ENCODE measurements at regions not wholly inside any gene's neighbourhood (a gene's known extent, or its start where the extent isn't known, plus 50 kb on each side); places are given as distances from the start of the nearest gene placed in this dataset.

GRCh38 chr12:4984971-4985370 is 58.7 kb upstream of the KCNA5 start:
- TF ChIP-seq, protein P1, sequence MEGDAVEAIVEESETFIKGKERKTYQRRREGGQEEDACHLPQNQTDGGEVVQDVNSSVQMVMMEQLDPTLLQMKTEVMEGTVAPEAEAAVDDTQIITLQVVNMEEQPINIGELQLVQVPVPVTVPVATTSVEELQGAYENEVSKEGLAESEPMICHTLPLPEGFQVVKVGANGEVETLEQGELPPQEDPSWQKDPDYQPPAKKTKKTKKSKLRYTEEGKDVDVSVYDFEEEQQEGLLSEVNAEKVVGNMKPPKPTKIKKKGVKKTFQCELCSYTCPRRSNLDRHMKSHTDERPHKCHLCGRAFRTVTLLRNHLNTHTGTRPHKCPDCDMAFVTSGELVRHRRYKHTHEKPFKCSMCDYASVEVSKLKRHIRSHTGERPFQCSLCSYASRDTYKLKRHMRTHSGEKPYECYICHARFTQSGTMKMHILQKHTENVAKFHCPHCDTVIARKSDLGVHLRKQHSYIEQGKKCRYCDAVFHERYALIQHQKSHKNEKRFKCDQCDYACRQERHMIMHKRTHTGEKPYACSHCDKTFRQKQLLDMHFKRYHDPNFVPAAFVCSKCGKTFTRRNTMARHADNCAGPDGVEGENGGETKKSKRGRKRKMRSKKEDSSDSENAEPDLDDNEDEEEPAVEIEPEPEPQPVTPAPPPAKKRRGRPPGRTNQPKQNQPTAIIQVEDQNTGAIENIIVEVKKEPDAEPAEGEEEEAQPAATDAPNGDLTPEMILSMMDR (IDR thresholded peaks at IDR 0.05; ENCODE audit: insufficient read depth, low read length) = no peak
- no peak overlapping the region for H3K4me3 ChIP-seq (ENCODE audit: low read depth, low read length)
- no peak for DNase-seq (ENCODE audit: low read depth)

- H3K4me3 ChIP-seq (ENCODE audit: low read depth, low read length) = no peak overlapping the region
- TF ChIP-seq, protein P1 (IDR thresholded peaks at IDR 0.05; ENCODE audit: insufficient read depth, low read length) = no peak
- no peak for DNase-seq (ENCODE audit: low read depth)
Observed at GRCh38 chr12:4985820-4986219, 57.9 kb upstream of the KCNA5 start.

GRCh38 chr12:4987076-4988046 is 56.3 kb upstream of the KCNA5 start:
- H3K4me3 ChIP-seq (ENCODE audit: low read depth, low read length) = no peak overlapping the region
- TF ChIP-seq, protein P1 (IDR thresholded peaks at IDR 0.05; ENCODE audit: insufficient read depth, low read length) = no peak
- no peak for DNase-seq (ENCODE audit: low read depth)

GRCh38 chr12:4991373-4991772 is 52.3 kb upstream of the KCNA5 start:
- no peak overlapping the region for H3K4me3 ChIP-seq (ENCODE audit: low read depth, low read length)
- TF ChIP-seq, protein P1 (IDR thresholded peaks at IDR 0.05; ENCODE audit: insufficient read depth, low read length) = no peak
- no peak for DNase-seq (ENCODE audit: low read depth)

GRCh38 chr12:4991801-4992200 is 51.9 kb upstream of the KCNA5 start:
- H3K4me3 ChIP-seq (ENCODE audit: low read depth, low read length) = no peak overlapping the region
- TF ChIP-seq, protein P1 (IDR thresholded peaks at IDR 0.05; ENCODE audit: insufficient read depth, low read length) = no peak
- no peak for DNase-seq (ENCODE audit: low read depth)

GRCh38 chr12:4992871-4993270 is 50.8 kb upstream of the KCNA5 start:
- DNase-seq (ENCODE audit: low read depth) = no peak
- TF ChIP-seq, protein P1 (IDR thresholded peaks at IDR 0.05; ENCODE audit: insufficient read depth, low read length) = no peak

More at GRCh38 chr12:4992871-4993270, 50.8 kb upstream of the KCNA5 start:
- no peak overlapping the region for H3K4me3 ChIP-seq (ENCODE audit: low read depth, low read length)

Data from fibroblast of the aortic adventitia (primary cell).